ENCODE measurements at regions not wholly inside any gene's neighbourhood (a gene's known extent, or its start where the extent isn't known, plus 50 kb on each side); places are given as distances from the start of the nearest gene placed in this dataset.

DNA sequence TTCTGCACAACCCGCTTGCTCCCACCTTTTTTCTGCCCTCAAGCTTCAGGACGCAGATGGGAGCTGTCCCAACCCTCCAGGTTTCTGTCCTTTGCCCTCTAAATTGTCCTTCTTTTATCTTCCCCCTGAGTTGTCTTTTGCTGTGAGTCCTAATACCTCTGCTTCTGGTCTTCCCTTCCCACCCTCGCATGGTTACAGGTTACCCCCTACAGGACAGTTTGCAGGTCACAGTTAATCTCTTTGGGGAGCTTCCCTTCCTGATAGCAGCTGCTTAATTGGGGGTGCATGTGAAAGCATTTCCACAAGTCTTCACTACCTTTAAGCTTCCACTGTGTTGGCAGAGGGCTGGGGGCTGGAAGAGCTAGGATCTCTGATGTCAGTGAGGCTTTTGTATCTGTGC lies 121.5 kb upstream of the CXCL12 start:
- Histone ChIP-seq H3K79me2 (ENCODE audit: insufficient read depth, low read length) (no peaks in the 10 kb centered on the region), H4K20me1 (ENCODE audit: insufficient read depth, low read length) (no peaks in the 10 kb centered on the region), H3K27me3 (ENCODE audit: control insufficient read depth in 2 of 2, insufficient read depth in 2 of 2, low read length in 2 of 2) (no peaks in the 10 kb centered on the region), H3K9ac (ENCODE audit: insufficient read depth, low read length, poor library complexity, severe bottlenecking) (no peak overlapping the region), H2AFZ (ENCODE audit: insufficient read depth, low read depth, low read length, poor library complexity, severe bottlenecking) (no peak overlapping the region), H3K4me3 (replicated peaks in 1 of 3; ENCODE audit: low read depth in 2 of 3, low read length in 3 of 3) (no peak overlapping the region), H3K4me2 (replicated peaks; ENCODE audit: extremely low read depth, low read length, poor library complexity, severe bottlenecking) (no peak overlapping the region), H3K36me3 (replicated peaks in 1 of 2; ENCODE audit: control insufficient read depth in 1 of 2, insufficient read depth in 2 of 2, low read length in 2 of 2) (no peaks in the 10 kb centered on the region), H3K27ac (ENCODE audit: low read depth in 1 of 2, low read length in 2 of 2) (no peak overlapping the region), H3K4me1 (ENCODE audit: control insufficient read depth in 1 of 2, insufficient read depth in 2 of 2, low read length in 2 of 2) (no peaks in the 10 kb centered on the region), H3K9me3 (replicated peaks in 1 of 2; ENCODE audit: control insufficient read depth in 1 of 2, insufficient read depth in 1 of 2, low read length in 2 of 2) (no peaks in the 10 kb centered on the region)
- H3K4me1 Mint-ChIP-seq = peaks cover under 1% of the 10 kb centered on the region
- peaks cover 0 to 4% (median 2%) of the 10 kb centered on the region in 3 donors for H3K27me3 Mint-ChIP-seq (ENCODE audit: low read depth in 3 of 3)
- H3K4me3 Mint-ChIP-seq = no peak overlapping the region
- WGBS (ENCODE audit: insufficient coverage) = 91% methylated on average over 3 of the region's 3 CpGs
- peaks cover 0 to 4% (median 0%) of the 10 kb centered on the region in 7 donors for H3K9me3 Mint-ChIP-seq
- intact Hi-C loops (cut with micrococcal nuclease) = no loop called here
- TF ChIP-seq, protein P1, sequence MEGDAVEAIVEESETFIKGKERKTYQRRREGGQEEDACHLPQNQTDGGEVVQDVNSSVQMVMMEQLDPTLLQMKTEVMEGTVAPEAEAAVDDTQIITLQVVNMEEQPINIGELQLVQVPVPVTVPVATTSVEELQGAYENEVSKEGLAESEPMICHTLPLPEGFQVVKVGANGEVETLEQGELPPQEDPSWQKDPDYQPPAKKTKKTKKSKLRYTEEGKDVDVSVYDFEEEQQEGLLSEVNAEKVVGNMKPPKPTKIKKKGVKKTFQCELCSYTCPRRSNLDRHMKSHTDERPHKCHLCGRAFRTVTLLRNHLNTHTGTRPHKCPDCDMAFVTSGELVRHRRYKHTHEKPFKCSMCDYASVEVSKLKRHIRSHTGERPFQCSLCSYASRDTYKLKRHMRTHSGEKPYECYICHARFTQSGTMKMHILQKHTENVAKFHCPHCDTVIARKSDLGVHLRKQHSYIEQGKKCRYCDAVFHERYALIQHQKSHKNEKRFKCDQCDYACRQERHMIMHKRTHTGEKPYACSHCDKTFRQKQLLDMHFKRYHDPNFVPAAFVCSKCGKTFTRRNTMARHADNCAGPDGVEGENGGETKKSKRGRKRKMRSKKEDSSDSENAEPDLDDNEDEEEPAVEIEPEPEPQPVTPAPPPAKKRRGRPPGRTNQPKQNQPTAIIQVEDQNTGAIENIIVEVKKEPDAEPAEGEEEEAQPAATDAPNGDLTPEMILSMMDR (IDR thresholded peaks at IDR 0.05) = no peak
- H3K27ac Mint-ChIP-seq = no peak overlapping the region
- no peak for DNase-seq
- H3K36me3 Mint-ChIP-seq = no peaks in the 10 kb centered on the region

DNA sequence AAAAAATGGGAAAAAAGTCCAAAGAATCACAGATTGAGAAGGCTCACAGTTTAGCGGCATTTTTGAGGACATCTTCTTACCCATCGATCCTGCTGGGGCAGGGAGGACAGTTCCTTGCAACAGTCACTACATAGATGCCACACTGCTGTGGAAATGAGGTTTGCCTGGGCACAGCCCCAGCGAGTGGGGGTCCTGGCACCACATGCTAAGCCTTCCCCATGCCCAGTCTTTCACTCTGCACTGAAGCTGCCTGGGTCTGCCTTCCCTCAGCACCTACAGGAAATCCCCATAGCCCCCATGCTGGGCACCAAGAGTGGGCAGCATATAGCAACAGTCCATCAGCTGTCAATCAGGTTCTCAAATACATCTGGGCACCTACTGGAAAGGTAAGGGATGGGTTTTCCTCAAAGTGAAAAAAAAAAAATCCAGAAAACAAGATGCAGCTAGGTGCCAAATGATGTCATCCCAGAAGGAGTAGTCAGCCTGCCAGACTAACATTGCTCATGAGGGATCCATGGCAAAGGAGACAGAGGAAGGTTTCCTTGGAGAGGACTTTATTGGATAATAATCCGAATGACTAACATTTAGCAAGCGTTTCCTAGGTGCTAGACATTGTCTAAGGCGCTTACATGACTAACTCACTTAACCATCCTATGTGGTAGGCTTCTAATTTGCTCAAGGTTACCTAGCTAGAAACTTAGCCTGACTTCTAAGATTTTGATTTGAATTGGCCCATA lies 125.7 kb upstream of the CXCL12 start:
- no peak overlapping the region for H3K4me3 ChIP-seq (replicated peaks in 1 of 3; ENCODE audit: low read depth in 2 of 3, low read length in 3 of 3)
- peaks cover 0 to 2% (median 0%) of the 10 kb centered on the region in 7 donors for H3K9me3 Mint-ChIP-seq

More for the DNA sequence above, 125.7 kb upstream of the CXCL12 start:
- Histone ChIP-seq H3K9me3 (replicated peaks in 1 of 2; ENCODE audit: control insufficient read depth in 1 of 2, insufficient read depth in 1 of 2, low read length in 2 of 2) (no peaks in the 10 kb centered on the region), H3K4me2 (replicated peaks; ENCODE audit: extremely low read depth, low read length, poor library complexity, severe bottlenecking) (no peak overlapping the region), H3K36me3 (replicated peaks in 1 of 2; ENCODE audit: control insufficient read depth in 1 of 2, insufficient read depth in 2 of 2, low read length in 2 of 2) (no peaks in the 10 kb centered on the region), H4K20me1 (ENCODE audit: insufficient read depth, low read length) (no peaks in the 10 kb centered on the region), H3K27me3 (ENCODE audit: control insufficient read depth in 2 of 2, insufficient read depth in 2 of 2, low read length in 2 of 2) (no peaks in the 10 kb centered on the region), H2AFZ (ENCODE audit: insufficient read depth, low read depth, low read length, poor library complexity, severe bottlenecking) (no peak overlapping the region), H3K9ac (ENCODE audit: insufficient read depth, low read length, poor library complexity, severe bottlenecking) (no peak overlapping the region), H3K27ac (ENCODE audit: low read depth in 1 of 2, low read length in 2 of 2) (no peak overlapping the region), H3K4me1 (ENCODE audit: control insufficient read depth in 1 of 2, insufficient read depth in 2 of 2, low read length in 2 of 2) (no peaks in the 10 kb centered on the region), H3K79me2 (ENCODE audit: insufficient read depth, low read length) (no peaks in the 10 kb centered on the region)
- 96% methylated on average over 3 of the region's 6 CpGs for WGBS (ENCODE audit: insufficient coverage)
- TF ChIP-seq, protein P1 (IDR thresholded peaks at IDR 0.05) = no peak
- Mint-ChIP-seq H3K27me3 (ENCODE audit: low read depth in 3 of 3) (peaks cover 0 to 6% (median 3%) of the 10 kb centered on the region in 3 donors), H3K4me1 (peaks cover 5% of the 10 kb centered on the region), H3K4me3 (no peak overlapping the region), H3K27ac (no peak overlapping the region), H3K36me3 (no peaks in the 10 kb centered on the region)
- intact Hi-C loops (cut with micrococcal nuclease) = no loop called here
- no peak for DNase-seq

All from CD14-positive monocyte (primary cell).